Breast epithelium (tissue), 4 donors: ENCODE measurements at regions not wholly inside any gene's neighbourhood (a gene's known extent, or its start where the extent isn't known, plus 50 kb on each side); places are given as distances from the start of the nearest gene placed in this dataset.

Experiments
- DNase-seq, 2 donors: peaks; one replicate each; pipeline ENCODE4 v3.0.0-alpha.2; 2019; ENCODE audit warnings: low spot score in 2 of 2
- H3K27ac ChIP-seq, 2 donors: fragments of 200-600 bp; sonication (generic) in 1 of 2; one replicate each; pipeline ENCODE4 v1.5.1; 2016 to 2019; ENCODE audit warnings: mild to moderate bottlenecking in 1 of 2
- H3K27me3 ChIP-seq, 2 donors: fragments of 200-600 bp; sonication (generic) in 1 of 2; one replicate each; pipeline versions ENCODE4 v1.5.1 to v1.6.0; 2017 to 2019; ENCODE audit warnings: control low read depth in 1 of 2, mild to moderate bottlenecking in 1 of 2
- H3K36me3 ChIP-seq: fragments of 200-600 bp; one replicate; pipeline ENCODE4 v1.5.1; 2019
- H3K4me1 ChIP-seq, 2 donors: fragments of 200-600 bp; sonication (generic); one replicate each; pipeline ENCODE4 v1.5.1; 2016 to 2019; ENCODE audit warnings: control low read depth in 1 of 2
- H3K4me3 ChIP-seq, 3 donors: fragments of 200-600 bp; sonication (generic); 1 replicate in 2 of 3; 2 replicates in 1 of 3; pipeline ENCODE4 v1.5.1; 2016 to 2019; ENCODE audit warnings: mild to moderate bottlenecking in 3 of 3, moderate library complexity in 2 of 3
- H3K9me3 ChIP-seq, 2 donors: fragments of 200-600 bp; sonication (generic) in 1 of 2; one replicate each; pipeline ENCODE4 v1.5.1; 2016 to 2019; ENCODE audit warnings: control low read depth in 1 of 2
- POLR2A ChIP-seq: fragments of 450-650 bp; IDR thresholded peaks from one replicate; pipeline ENCODE4 v1.6.1; 2016; ENCODE audit warnings: antibody characterized with exemption, mild to moderate bottlenecking, moderate library complexity
- POLR2AphosphoS5 ChIP-seq, 3 donors: sonication (generic); formaldehyde crosslinking; IDR thresholded peaks; one replicate each; pipeline ENCODE4 v1.6.1; 2017; ENCODE audit warnings: antibody characterized with exemption in 3 of 3
- intact Hi-C: fragments of 100-400 bp; cut with DNase I; formaldehyde crosslinking; loops from one replicate; pipeline ENCODE4 v1.15.1; 2023; ENCODE audit warnings: low total_unique reads

- Histone ChIP-seq H3K36me3 (no peaks in the 10 kb centered on the region), H3K4me3 (no peak overlapping the region), H3K27me3 (no peaks in the 10 kb centered on the region), H3K9me3 (no peaks in the 10 kb centered on the region), H3K4me1 (no peaks in the 10 kb centered on the region), H3K27ac (no peak overlapping the region)
- DNase-seq, result no peak
- intact Hi-C loops, result no loop called here
- peak in 1 of 3 donors; percentile 51 for TF ChIP-seq POLR2AphosphoS5 (IDR thresholded peaks at IDR 0.05)
- no peak for TF ChIP-seq POLR2A
Observed at GRCh38 chr5:77139001-77139400, 51.9 kb upstream of the ZBED3 start.
